OCI-LY1 (cell line): ENCODE measurements at regions not wholly inside any gene's neighbourhood (a gene's known extent, or its start where the extent isn't known, plus 50 kb on each side); places are given as distances from the start of the nearest gene placed in this dataset.

Source experiments
- EZH2 ChIP-seq: fragments of 200-600 bp; sonication (generic), shearing (Covaris generic); IDR thresholded peaks from 2 replicates; pipeline ENCODE4 v1.8.0; 2017; ENCODE audit warnings: borderline replicate concordance, mixed run types, mild to moderate bottlenecking, antibody characterized with exemption, low read length, moderate library complexity, mixed read lengths
- TF ChIP-seq, protein P1 (sequence below): fragments of 200-600 bp; sonication (generic), shearing (Covaris generic); IDR thresholded peaks from 2 replicates; pipeline ENCODE4 v1.5.1; 2017; ENCODE audit warnings: mild to moderate bottlenecking, antibody characterized with exemption, low read length, moderate library complexity, mixed read lengths

DNA sequence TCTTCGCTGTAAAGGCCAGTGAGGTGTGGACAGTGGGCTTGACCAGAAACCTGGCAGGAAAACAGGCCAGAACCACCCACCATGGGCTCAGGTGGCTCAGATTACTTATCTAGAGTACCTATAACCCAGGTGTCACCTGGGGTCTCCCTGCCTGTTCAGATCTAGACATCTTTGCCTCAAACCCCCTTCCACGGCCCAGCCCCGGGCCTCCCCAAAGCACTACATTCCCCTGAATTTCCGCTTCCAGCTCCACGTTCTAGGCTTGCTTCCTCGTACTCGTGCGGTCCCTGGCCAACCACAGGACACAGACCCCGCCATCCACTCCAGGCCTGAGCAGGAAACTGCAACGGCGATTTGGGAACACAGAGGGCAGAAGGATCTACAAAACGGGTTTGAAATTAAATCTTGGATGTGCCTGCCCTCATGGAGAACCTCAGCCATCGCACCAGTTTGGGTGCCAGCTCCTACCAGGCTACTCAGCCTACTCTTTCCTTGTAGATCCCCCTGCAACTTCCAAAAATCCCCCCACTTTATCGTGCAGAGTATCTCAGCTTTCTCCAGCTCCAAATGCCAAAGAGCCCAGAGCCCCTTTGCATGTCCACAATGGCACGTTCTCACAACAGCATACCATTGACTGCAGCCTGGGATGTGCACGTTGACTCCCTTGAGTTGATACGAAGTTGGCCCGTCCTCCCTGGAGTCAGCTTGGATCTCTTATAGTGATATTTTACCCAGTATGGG, 62.7 kb upstream of the CACUL1 start:
- TF ChIP-seq, protein P1, sequence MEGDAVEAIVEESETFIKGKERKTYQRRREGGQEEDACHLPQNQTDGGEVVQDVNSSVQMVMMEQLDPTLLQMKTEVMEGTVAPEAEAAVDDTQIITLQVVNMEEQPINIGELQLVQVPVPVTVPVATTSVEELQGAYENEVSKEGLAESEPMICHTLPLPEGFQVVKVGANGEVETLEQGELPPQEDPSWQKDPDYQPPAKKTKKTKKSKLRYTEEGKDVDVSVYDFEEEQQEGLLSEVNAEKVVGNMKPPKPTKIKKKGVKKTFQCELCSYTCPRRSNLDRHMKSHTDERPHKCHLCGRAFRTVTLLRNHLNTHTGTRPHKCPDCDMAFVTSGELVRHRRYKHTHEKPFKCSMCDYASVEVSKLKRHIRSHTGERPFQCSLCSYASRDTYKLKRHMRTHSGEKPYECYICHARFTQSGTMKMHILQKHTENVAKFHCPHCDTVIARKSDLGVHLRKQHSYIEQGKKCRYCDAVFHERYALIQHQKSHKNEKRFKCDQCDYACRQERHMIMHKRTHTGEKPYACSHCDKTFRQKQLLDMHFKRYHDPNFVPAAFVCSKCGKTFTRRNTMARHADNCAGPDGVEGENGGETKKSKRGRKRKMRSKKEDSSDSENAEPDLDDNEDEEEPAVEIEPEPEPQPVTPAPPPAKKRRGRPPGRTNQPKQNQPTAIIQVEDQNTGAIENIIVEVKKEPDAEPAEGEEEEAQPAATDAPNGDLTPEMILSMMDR, result no peak
- no peak for TF ChIP-seq EZH2
